ENCODE measurements at regions not wholly inside any gene's neighbourhood (a gene's known extent, or its start where the extent isn't known, plus 50 kb on each side); places are given as distances from the start of the nearest gene placed in this dataset.

DNA sequence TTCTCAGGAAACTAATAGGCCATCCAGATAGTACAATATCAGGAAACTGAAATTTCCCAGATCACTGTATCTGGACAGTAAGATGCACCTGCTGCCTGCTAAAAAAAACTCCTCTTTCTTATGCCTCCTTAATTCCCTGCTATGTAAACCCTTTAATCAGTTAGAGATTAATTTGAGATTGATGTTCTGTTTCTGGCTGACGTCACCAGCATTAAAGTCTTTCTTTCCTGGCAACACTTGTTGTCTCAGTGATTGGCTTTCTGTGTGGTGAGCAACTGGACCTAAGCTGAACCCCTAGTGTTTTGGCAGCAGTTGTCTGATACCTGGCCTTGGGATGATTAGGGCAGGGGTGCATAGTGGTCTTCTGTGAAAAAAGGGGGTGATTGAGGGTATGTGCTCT lies 175.8 kb downstream of the TENT4A start:
- TF ChIP-seq PATZ1 (CRISPR knock-in tag; IDR thresholded peaks at IDR 0.05; ENCODE audit: borderline replicate concordance) (no peak), ZFP30 (CRISPR knock-in tag; IDR thresholded peaks at IDR 0.05) (no peak)
